Activated CD4-positive, alpha-beta memory T cell treated with anti-CD3 and anti-CD28 coated beads, Interleukin-2, amount 10 ng/mL, durations not matched to agents 7 days and 5 days (primary cell): ENCODE measurements at regions not wholly inside any gene's neighbourhood (a gene's known extent, or its start where the extent isn't known, plus 50 kb on each side); places are given as distances from the start of the nearest gene placed in this dataset.
"Not testable (repeated sequence)": the region's sequence is repeated elsewhere in the genome, so short reads cannot be mapped to it uniquely, and the experiment has no call there.

ENCODE experiments used
- CTCF ChIA-PET: fragments of 350-600 bp; sonication (Branson Sonifier 250); formaldehyde crosslinking; loops from one replicate; lab custom pipeline; 2021; ENCODE audit warnings: antibody characterized with exemption, inconsistent platforms; lab: Charles Lee
- POLR2A ChIA-PET: fragments of 350-600 bp; sonication (Branson Sonifier 250); formaldehyde crosslinking; loops from one replicate; lab custom pipeline; 2021; ENCODE audit warnings: antibody characterized with exemption; lab: Charles Lee
- DNase-seq: peaks from one replicate; pipeline ENCODE4 v3.0.0-alpha.2; 2020
- H3K27ac Mint-ChIP-seq: one replicate; pipeline ENCODE4 v1.8.0; 2021; ENCODE audit warnings: mild to moderate bottlenecking, mixed read lengths
- H3K27me3 Mint-ChIP-seq: one replicate; pipeline ENCODE4 v1.8.0; 2021; ENCODE audit warnings: mixed read lengths
- H3K36me3 Mint-ChIP-seq: one replicate; pipeline ENCODE4 v1.8.0; 2021; ENCODE audit warnings: low read depth, mixed read lengths
- H3K4me1 Mint-ChIP-seq: one replicate; pipeline ENCODE4 v1.8.0; 2021; ENCODE audit warnings: mixed read lengths
- H3K4me3 Mint-ChIP-seq: one replicate; pipeline ENCODE4 v1.8.0; 2021; ENCODE audit warnings: mild to moderate bottlenecking, mixed read lengths
- H3K9me3 Mint-ChIP-seq: one replicate; pipeline ENCODE4 v1.8.0; 2021; ENCODE audit warnings: mixed read lengths

GRCh38 chr4:159829184-159829583 lies 726.3 kb downstream of the RAPGEF2 start:
- ChIA-PET POLR2A (no interaction called here), CTCF (no interaction called here)
- H3K36me3 Mint-ChIP-seq, result no peaks in the 10 kb centered on the region
- H3K27me3 Mint-ChIP-seq, result no peaks in the 10 kb centered on the region
- peaks cover 13% of the 10 kb centered on the region for H3K9me3 Mint-ChIP-seq
- H3K4me3 Mint-ChIP-seq, result no peak overlapping the region
- DNase-seq, result no peak
- H3K27ac Mint-ChIP-seq, result no peak overlapping the region
- H3K4me1 Mint-ChIP-seq, result no peaks in the 10 kb centered on the region

GRCh38 chr4:159837071-159837470 lies 734.2 kb downstream of the RAPGEF2 start:
- Mint-ChIP-seq H3K36me3 (no peaks in the 10 kb centered on the region), H3K27me3 (no peaks in the 10 kb centered on the region), H3K9me3 (peaks cover 6% of the 10 kb centered on the region), H3K4me1 (no peaks in the 10 kb centered on the region), H3K4me3 (no peak overlapping the region), H3K27ac (no peak overlapping the region)
- no peak for DNase-seq
- POLR2A ChIA-PET, result no interaction called here
- CTCF ChIA-PET, result no interaction called here

- POLR2A ChIA-PET, result no interaction called here
- no peak overlapping the region for H3K4me3 Mint-ChIP-seq
Observed at GRCh38 chr4:159855731-159856130, 752.9 kb downstream of the RAPGEF2 start.

GRCh38 chr4:159856451-159856850 lies 753.6 kb downstream of the RAPGEF2 start:
- H3K36me3 Mint-ChIP-seq, result no peaks in the 10 kb centered on the region
- no peaks in the 10 kb centered on the region for H3K4me1 Mint-ChIP-seq
- no peak overlapping the region for H3K4me3 Mint-ChIP-seq
- DNase-seq, result no peak
- H3K9me3 Mint-ChIP-seq, result no peaks in the 10 kb centered on the region
- POLR2A ChIA-PET, result no interaction called here
- CTCF ChIA-PET, result no interaction called here
- H3K27ac Mint-ChIP-seq, result no peak overlapping the region
- H3K27me3 Mint-ChIP-seq, result no peaks in the 10 kb centered on the region

More at GRCh38 chr4:159855731-159856130, 752.9 kb downstream of the RAPGEF2 start:
- no peaks in the 10 kb centered on the region for H3K9me3 Mint-ChIP-seq
- H3K27ac Mint-ChIP-seq, result no peak overlapping the region
- H3K27me3 Mint-ChIP-seq, result no peaks in the 10 kb centered on the region
- H3K36me3 Mint-ChIP-seq, result no peaks in the 10 kb centered on the region
- CTCF ChIA-PET, result no interaction called here
- H3K4me1 Mint-ChIP-seq, result no peaks in the 10 kb centered on the region
- no peak for DNase-seq

- Mint-ChIP-seq H3K9me3 (no peaks in the 10 kb centered on the region), H3K36me3 (no peaks in the 10 kb centered on the region), H3K4me1 (no peaks in the 10 kb centered on the region), H3K27me3 (no peaks in the 10 kb centered on the region), H3K27ac (no peak overlapping the region), H3K4me3 (no peak overlapping the region)
- no peak for DNase-seq
- ChIA-PET POLR2A (no interaction called here), CTCF (no interaction called here)
Observed at GRCh38 chr4:159859656-159860148, 756.8 kb downstream of the RAPGEF2 start.

GRCh38 chr4:159860945-159861344 lies 758.1 kb downstream of the RAPGEF2 start:
- H3K9me3 Mint-ChIP-seq, result no peaks in the 10 kb centered on the region
- H3K27me3 Mint-ChIP-seq, result no peaks in the 10 kb centered on the region
- H3K36me3 Mint-ChIP-seq, result no peaks in the 10 kb centered on the region
- no peak for DNase-seq
- no peak overlapping the region for H3K27ac Mint-ChIP-seq
- POLR2A ChIA-PET, result no interaction called here
- H3K4me1 Mint-ChIP-seq, result no peaks in the 10 kb centered on the region
- H3K4me3 Mint-ChIP-seq, result no peak overlapping the region
- CTCF ChIA-PET, result no interaction called here

GRCh38 chr4:159864337-159864736 lies 761.5 kb downstream of the RAPGEF2 start:
- Mint-ChIP-seq H3K9me3 (no peaks in the 10 kb centered on the region), H3K36me3 (no peaks in the 10 kb centered on the region), H3K27ac (no peak overlapping the region), H3K4me3 (no peak overlapping the region), H3K27me3 (no peaks in the 10 kb centered on the region), H3K4me1 (no peaks in the 10 kb centered on the region)
- ChIA-PET CTCF (no interaction called here), POLR2A (no interaction called here)
- no peak for DNase-seq

GRCh38 chr4:159867673-159868072 lies 764.8 kb downstream of the RAPGEF2 start:
- H3K4me3 Mint-ChIP-seq, result no peak overlapping the region
- POLR2A ChIA-PET, result no interaction called here
- CTCF ChIA-PET, result no interaction called here
- H3K9me3 Mint-ChIP-seq, result peaks cover 2% of the 10 kb centered on the region
- no peak overlapping the region for H3K27ac Mint-ChIP-seq
- no peak for DNase-seq
- no peaks in the 10 kb centered on the region for H3K4me1 Mint-ChIP-seq
- no peaks in the 10 kb centered on the region for H3K36me3 Mint-ChIP-seq
- H3K27me3 Mint-ChIP-seq, result no peaks in the 10 kb centered on the region

GRCh38 chr4:159868936-159869335 lies 766.1 kb downstream of the RAPGEF2 start:
- H3K9me3 Mint-ChIP-seq, H3K27me3 Mint-ChIP-seq, DNase-seq, POLR2A ChIA-PET, H3K4me1 Mint-ChIP-seq, CTCF ChIA-PET, H3K36me3 Mint-ChIP-seq, H3K4me3 Mint-ChIP-seq, H3K27ac Mint-ChIP-seq: not testable (repeated sequence)

- Mint-ChIP-seq H3K27ac (no peak overlapping the region), H3K36me3 (no peaks in the 10 kb centered on the region), H3K27me3 (no peaks in the 10 kb centered on the region), H3K4me3 (no peak overlapping the region), H3K4me1 (no peaks in the 10 kb centered on the region), H3K9me3 (peaks cover 2% of the 10 kb centered on the region)
- DNase-seq, result no peak
- ChIA-PET CTCF (no interaction called here), POLR2A (no interaction called here)
Observed at GRCh38 chr4:159871141-159871540, 768.3 kb downstream of the RAPGEF2 start.

GRCh38 chr4:159881158-159881557 lies 778.3 kb downstream of the RAPGEF2 start:
- H3K9me3 Mint-ChIP-seq, result peaks cover 5% of the 10 kb centered on the region
- no peaks in the 10 kb centered on the region for H3K36me3 Mint-ChIP-seq
- H3K27me3 Mint-ChIP-seq, result no peaks in the 10 kb centered on the region
- H3K27ac Mint-ChIP-seq, result no peak overlapping the region
- H3K4me3 Mint-ChIP-seq, result no peak overlapping the region
- DNase-seq, result no peak
- no peaks in the 10 kb centered on the region for H3K4me1 Mint-ChIP-seq
- ChIA-PET POLR2A (no interaction called here), CTCF (no interaction called here)

- H3K27me3 Mint-ChIP-seq, result no peaks in the 10 kb centered on the region
- H3K36me3 Mint-ChIP-seq, result no peaks in the 10 kb centered on the region
- DNase-seq, result no peak
- H3K4me3 Mint-ChIP-seq, result no peak overlapping the region
- POLR2A ChIA-PET, result no interaction called here
- H3K4me1 Mint-ChIP-seq, result no peaks in the 10 kb centered on the region
- H3K9me3 Mint-ChIP-seq, result peaks cover 2% of the 10 kb centered on the region
- CTCF ChIA-PET, result no interaction called here
- no peak overlapping the region for H3K27ac Mint-ChIP-seq
Observed at GRCh38 chr4:159884989-159885388, 782.1 kb downstream of the RAPGEF2 start.

GRCh38 chr4:159899596-159899995 lies 796.7 kb downstream of the RAPGEF2 start:
- Mint-ChIP-seq H3K4me1 (no peaks in the 10 kb centered on the region), H3K9me3 (no peaks in the 10 kb centered on the region), H3K27me3 (no peaks in the 10 kb centered on the region), H3K36me3 (no peaks in the 10 kb centered on the region), H3K27ac (no peak overlapping the region), H3K4me3 (no peak overlapping the region)
- POLR2A ChIA-PET, result no interaction called here
- CTCF ChIA-PET, result no interaction called here
- no peak for DNase-seq

- Mint-ChIP-seq H3K36me3 (no peaks in the 10 kb centered on the region), H3K4me1 (no peaks in the 10 kb centered on the region), H3K27ac (no peak overlapping the region), H3K4me3 (no peak overlapping the region), H3K27me3 (no peaks in the 10 kb centered on the region), H3K9me3 (no peaks in the 10 kb centered on the region)
- no peak for DNase-seq
- ChIA-PET POLR2A (no interaction called here), CTCF (no interaction called here)
Observed at GRCh38 chr4:159900562-159900961, 797.7 kb downstream of the RAPGEF2 start.
